ENCODE measurements at regions not wholly inside any gene's neighbourhood (a gene's known extent, or its start where the extent isn't known, plus 50 kb on each side); places are given as distances from the start of the nearest gene placed in this dataset.
"Not testable (repeated sequence)": the region's sequence is repeated elsewhere in the genome, so short reads cannot be mapped to it uniquely, and the experiment has no call there.

- H3K36me3 ChIP-seq (ENCODE audit: control insufficient read depth, insufficient read depth, low read length) = no peaks in the 10 kb centered on the region
- H3K27me3 Mint-ChIP-seq (ENCODE audit: insufficient read depth) = peaks cover 97% of the 10 kb centered on the region
- no peak overlapping the region for H3K4me3 ChIP-seq (ENCODE audit: low read length)
- H3K9ac ChIP-seq (ENCODE audit: extremely low read depth, low read length, poor library complexity, severe bottlenecking) = no peak overlapping the region
- DNase-seq = no peak
- no peaks in the 10 kb centered on the region for H3K9me3 Mint-ChIP-seq
- H3K36me3 Mint-ChIP-seq (ENCODE audit: low read depth) = no peaks in the 10 kb centered on the region
- no peak overlapping the region for H3K27ac Mint-ChIP-seq
- peaks cover 99% of the 10 kb centered on the region for H3K27me3 ChIP-seq (ENCODE audit: control insufficient read depth, insufficient read depth, low read length, poor library complexity, severe bottlenecking)
- H3K4me1 Mint-ChIP-seq = peaks cover 23% of the 10 kb centered on the region
- H3K4me3 Mint-ChIP-seq = no peak overlapping the region
- WGBS, 2 experiments (ENCODE audit: insufficient coverage in 1 of 2, insufficient read length in 1 of 2) = 85 to 89% methylated on average over 7 to 19 of the region's 19 CpGs
- H3K27ac ChIP-seq (ENCODE audit: low read depth, low read length) = no peak overlapping the region
- no peak for TF ChIP-seq CTCF (conservative IDR thresholded peaks at IDR 0.05)
- no peaks in the 10 kb centered on the region for H3K4me1 ChIP-seq (ENCODE audit: control insufficient read depth, insufficient read depth, low read length)
- H3K9me3 ChIP-seq (ENCODE audit: control insufficient read depth, low read length) = no peaks in the 10 kb centered on the region
Observed at GRCh38 chr7:155383756-155384491, 74.0 kb upstream of the EN2 start.

- no peak for DNase-seq
- no peak overlapping the region for H3K9ac ChIP-seq (ENCODE audit: extremely low read depth, low read length, poor library complexity, severe bottlenecking)
- H3K4me3 ChIP-seq (ENCODE audit: low read length) = no peak overlapping the region
- H3K36me3 ChIP-seq (ENCODE audit: control insufficient read depth, insufficient read depth, low read length) = no peaks in the 10 kb centered on the region
- H3K4me3 Mint-ChIP-seq = no peak overlapping the region
- H3K27ac Mint-ChIP-seq = no peak overlapping the region
- H3K4me1 Mint-ChIP-seq = peaks cover 17% of the 10 kb centered on the region
- no peaks in the 10 kb centered on the region for H3K4me1 ChIP-seq (ENCODE audit: control insufficient read depth, insufficient read depth, low read length)
- no peaks in the 10 kb centered on the region for H3K36me3 Mint-ChIP-seq (ENCODE audit: low read depth)
- H3K27me3 Mint-ChIP-seq (ENCODE audit: insufficient read depth) = peaks cover 94% of the 10 kb centered on the region
- H3K27ac ChIP-seq (ENCODE audit: low read depth, low read length) = no peak overlapping the region
- no peak for TF ChIP-seq CTCF (conservative IDR thresholded peaks at IDR 0.05)
- H3K9me3 Mint-ChIP-seq = no peaks in the 10 kb centered on the region
- H3K27me3 ChIP-seq (ENCODE audit: control insufficient read depth, insufficient read depth, low read length, poor library complexity, severe bottlenecking) = peaks cover 92% of the 10 kb centered on the region
- H3K9me3 ChIP-seq (ENCODE audit: control insufficient read depth, low read length) = no peaks in the 10 kb centered on the region
- WGBS, 2 experiments (ENCODE audit: insufficient coverage in 1 of 2, insufficient read length in 1 of 2) = 87 to 100% methylated on average over 5 to 8 of the region's 8 CpGs
Observed at GRCh38 chr7:155384751-155385150, 73.2 kb upstream of the EN2 start.

GRCh38 chr7:155385182-155385581, 72.7 kb upstream of the EN2 start:
- 85 to 90% methylated on average over 17 to 26 of the region's 26 CpGs for WGBS, 2 experiments (ENCODE audit: insufficient coverage in 1 of 2, insufficient read length in 1 of 2)
- H3K4me3 Mint-ChIP-seq = not testable (repeated sequence)
- peaks cover 89% of the 10 kb centered on the region for H3K27me3 ChIP-seq (ENCODE audit: control insufficient read depth, insufficient read depth, low read length, poor library complexity, severe bottlenecking)

More at GRCh38 chr7:155385182-155385581, 72.7 kb upstream of the EN2 start:
- DNase-seq; H3K36me3 Mint-ChIP-seq (ENCODE audit: low read depth); H3K27ac ChIP-seq (ENCODE audit: low read depth, low read length); H3K27ac Mint-ChIP-seq; H3K9ac ChIP-seq (ENCODE audit: extremely low read depth, low read length, poor library complexity, severe bottlenecking); H3K4me1 ChIP-seq (ENCODE audit: control insufficient read depth, insufficient read depth, low read length); H3K9me3 ChIP-seq (ENCODE audit: control insufficient read depth, low read length); H3K36me3 ChIP-seq (ENCODE audit: control insufficient read depth, insufficient read depth, low read length); H3K9me3 Mint-ChIP-seq; H3K4me3 ChIP-seq (ENCODE audit: low read length): not testable (repeated sequence)
- H3K4me1 Mint-ChIP-seq = peaks cover 15% of the 10 kb centered on the region
- peaks cover 94% of the 10 kb centered on the region for H3K27me3 Mint-ChIP-seq (ENCODE audit: insufficient read depth)

Data from endodermal cell (in vitro differentiated cells).